K562 (cell line): ENCODE measurements at regions not wholly inside any gene's neighbourhood (a gene's known extent, or its start where the extent isn't known, plus 50 kb on each side); places are given as distances from the start of the nearest gene placed in this dataset.

Source experiments
- ATAC-seq: fragments of 200-7000 bp; cut with Tn5 transposase; 3 replicates; pipeline ENCODE4 v1.9.1; 2020; ENCODE audit warnings: moderate library complexity
- BruUV-seq: library from RNA; stranded (reverse); fragments of 400-500 nt; replicated peaks from 2 replicates; lab custom pipeline; 2021; lab: Mats Ljungman, UMichigan
- CTCF ChIA-PET: fragments of 300-600 bp; formaldehyde crosslinking; extraction: SDS; loops from one replicate; lab custom pipeline; 2021; ENCODE audit warnings: low intra/inter-chr PET ratio; lab: Yijun Ruan, JAX
- POLR2A ChIA-PET: fragments of 300-600, 350-650 bp; sonication (Branson Sonifier 250); formaldehyde crosslinking; extraction: SDS; loops from one replicate; lab custom pipeline; 2021; ENCODE audit warnings: antibody characterized with exemption, inconsistent platforms; lab: Yijun Ruan, JAX
- DNase-seq, 4 experiments: peaks; one replicate each; pipeline versions ENCODE4 v3.0.0 to v3.0.0-alpha.2; 2011 to 2018; ENCODE audit warnings: low spot score in 3 of 4, mixed read lengths in 3 of 4; ENCODE audit errors: extremely low read depth in 1 of 4
- FAIRE-seq: peaks from 2 replicates; lab custom pipeline; 2011; peaks lifted over from hg19 to GRCh38; lab: Jason Lieb, UNC
- H2AFZ ChIP-seq: 2 replicates; pipeline ENCODE4 v1.6.0; 2011; ENCODE audit warnings: low read depth, low read length, control low read depth, inconsistent platforms
- H3K27ac ChIP-seq: fragments of 200-600 bp; 3 replicates; pipeline ENCODE4 v1.8.0; 2011; ENCODE audit warnings: low read depth, mild to moderate bottlenecking, control low read depth, inconsistent platforms, low read length, moderate library complexity, mixed read lengths; ENCODE audit errors: extremely low read depth
- H3K27me3 ChIP-seq, 2 experiments: fragments of 300-600 bp in 1 of 2; 2 replicates in 1 of 2; 3 replicates in 1 of 2; pipeline versions ENCODE4 v1.6.0 to v1.8.0; 2011; ENCODE audit warnings: inconsistent platforms in 2 of 2, low read length in 2 of 2, mild to moderate bottlenecking in 1 of 2, mixed read lengths in 1 of 2, moderate library complexity in 1 of 2; ENCODE audit not compliant: control insufficient read depth in 2 of 2, insufficient read depth in 2 of 2
- H3K36me3 ChIP-seq: fragments of 300-600 bp; 3 replicates; pipeline ENCODE4 v1.8.0; 2011; ENCODE audit warnings: mild to moderate bottlenecking, low read length, inconsistent platforms; ENCODE audit not compliant: control insufficient read depth, insufficient read depth
- H3K4me1 ChIP-seq, 2 experiments: fragments of 200-600 bp in 1 of 2; replicated peaks in 1 of 2; 2 replicates in 1 of 2; 3 replicates in 1 of 2; pipeline versions ENCODE4 v1.5.1 to v1.8.0; 2011; ENCODE audit warnings: inconsistent platforms in 2 of 2, low read length in 2 of 2, mild to moderate bottlenecking in 1 of 2, mixed read lengths in 1 of 2, moderate library complexity in 1 of 2; ENCODE audit not compliant: control insufficient read depth in 2 of 2, insufficient read depth in 2 of 2
- H3K4me2 ChIP-seq: 2 replicates; pipeline ENCODE4 v1.6.1; 2011; ENCODE audit warnings: low read length, control low read depth, inconsistent platforms, mixed read lengths; ENCODE audit not compliant: insufficient read depth
- H3K4me3 ChIP-seq: fragments of 200-600 bp; sonication (generic), shearing (Covaris generic); 2 replicates; pipeline ENCODE4 v1.5.1; 2016; ENCODE audit warnings: control low read depth, inconsistent platforms
- H3K79me2 ChIP-seq: fragments of 200-600 bp; 3 replicates; pipeline ENCODE4 v1.8.0; 2011; ENCODE audit warnings: low read length, inconsistent platforms; ENCODE audit not compliant: control insufficient read depth, insufficient read depth
- H3K9ac ChIP-seq, 2 experiments: 2 replicates each; pipeline versions ENCODE4 v1.6.0 to v1.6.1; 2011; ENCODE audit warnings: low read depth in 2 of 2, low read length in 2 of 2, control low read depth in 1 of 2, inconsistent platforms in 1 of 2, mild to moderate bottlenecking in 1 of 2, mixed read lengths in 1 of 2; ENCODE audit not compliant: insufficient read depth in 1 of 2
- H3K9me1 ChIP-seq: one replicate; pipeline ENCODE4 v1.6.0; 2011; ENCODE audit warnings: inconsistent platforms, mild to moderate bottlenecking, low read length, moderate library complexity; ENCODE audit not compliant: control insufficient read depth, insufficient read depth
- H3K9me3 ChIP-seq: replicated peaks from 2 replicates; pipeline ENCODE4 v1.5.1; 2011; ENCODE audit warnings: low read depth, low read length, inconsistent platforms; ENCODE audit not compliant: control insufficient read depth, insufficient read depth
- H4K20me1 ChIP-seq: replicated peaks from 2 replicates; pipeline ENCODE4 v1.6.1; 2011; ENCODE audit warnings: low read length, inconsistent platforms, mixed read lengths; ENCODE audit not compliant: control insufficient read depth, insufficient read depth
- E2F6 ChIP-seq, 2 experiments: IDR thresholded peaks; 2 replicates each; pipeline ENCODE4 v1.6.1; 2011; ENCODE audit warnings: borderline replicate concordance in 1 of 2, control low read depth in 1 of 2, low read depth in 1 of 2, low read length in 1 of 2, mild to moderate bottlenecking in 1 of 2, mixed read lengths in 1 of 2, moderate library complexity in 1 of 2; ENCODE audit not compliant: insufficient read depth in 1 of 2, insufficient read length in 1 of 2, poor library complexity in 1 of 2, severe bottlenecking in 1 of 2; ENCODE audit errors: extremely low read depth in 1 of 2
- HNRNPL ChIP-seq: fragments of 200-400 bp; formaldehyde crosslinking; IDR thresholded peaks from 2 replicates; pipeline ENCODE4 v1.6.1; 2017; ENCODE audit warnings: low read depth, mild to moderate bottlenecking, low read length
- PYGO2 ChIP-seq: fragments of 450-650 bp; IDR thresholded peaks from 2 replicates; pipeline ENCODE4 v1.6.1; 2016; ENCODE audit warnings: mild to moderate bottlenecking, missing genetic modification characterization, moderate library complexity, missing compliant biosample characterization
- SIRT6 ChIP-seq: IDR thresholded peaks from one replicate; pipeline ENCODE4 v1.6.1; 2012; ENCODE audit warnings: low read depth, mild to moderate bottlenecking, control low read depth, inconsistent platforms, low read length, moderate library complexity
- WGBS: fragments of 100-300 bp; shearing (Covaris generic); methylation state at CpG from one replicate; pipeline ENCODE4 v1.1.6; 2016; ENCODE audit warnings: low coverage, mixed read lengths; ENCODE audit not compliant: insufficient coverage; ENCODE audit errors: missing lambda C conversion rate; 5-methylcytosine and 5-hydroxymethylcytosine counted together
- in situ Hi-C: fragments of 300-500 bp; cut with MboI; formaldehyde crosslinking; loops from 4 replicates; pipeline ENCODE4 v1.15.0; 2018; ENCODE audit warnings: inconsistent platforms, mixed read lengths
- intact Hi-C: fragments of 100-400 bp; cut with micrococcal nuclease; formaldehyde crosslinking; loops from 2 replicates; pipeline ENCODE4 v1.14.2; 2022

GRCh38 chr10:36117890-36118289 is 475.8 kb upstream of the FZD8 start:
- no peak for TF ChIP-seq SIRT6
- BruUV-seq = no TSS peak
- intact Hi-C loops (no loop called here), in situ Hi-C loops (no loop called here)
- Histone ChIP-seq H4K20me1 (no peaks in the 10 kb centered on the region), H3K4me1 (no peaks in the 10 kb centered on the region), H3K36me3 (no peaks in the 10 kb centered on the region), H3K4me2 (no peak overlapping the region), H3K9me3 (no peaks in the 10 kb centered on the region), H3K9me1 (no peaks in the 10 kb centered on the region), H3K27me3 (no peaks in the 10 kb centered on the region), H3K27ac (no peak overlapping the region), H3K9ac (no peak overlapping the region), H3K79me2 (no peaks in the 10 kb centered on the region), H2AFZ (no peak overlapping the region), H3K4me3 (no peak overlapping the region)
- DNase-seq (no peak), ATAC-seq (no peak), FAIRE-seq (no peak)
- 0% methylated on average over 4 of the region's 4 CpGs for WGBS
- POLR2A ChIA-PET = no interaction called here
- CTCF ChIA-PET = no interaction called here

- H3K9me1 ChIP-seq = no peaks in the 10 kb centered on the region
- WGBS = 2% methylated on average over 5 of the region's 5 CpGs
- CTCF ChIA-PET = no interaction called here
- DNase-seq = no peak
- no peaks in the 10 kb centered on the region for H3K4me1 ChIP-seq
- FAIRE-seq = no peak
- BruUV-seq = no TSS peak
- no peaks in the 10 kb centered on the region for H4K20me1 ChIP-seq
- no peaks in the 10 kb centered on the region for H3K79me2 ChIP-seq
- no peak overlapping the region for H3K4me2 ChIP-seq
- H3K27ac ChIP-seq = no peak overlapping the region
- H3K36me3 ChIP-seq = no peaks in the 10 kb centered on the region
- TF ChIP-seq E2F6 (IDR thresholded peaks at IDR 0.05; ENCODE audit: borderline replicate concordance in 1 of 2, extremely low read depth in 1 of 2, insufficient read depth in 1 of 2, insufficient read length in 1 of 2, low read depth in 1 of 2, low read length in 1 of 2, poor library complexity in 1 of 2, severe bottlenecking in 1 of 2) = no peak
- TF ChIP-seq PYGO2 (tag) = no peak
- no peak for TF ChIP-seq HNRNPL
- H3K9me3 ChIP-seq = no peaks in the 10 kb centered on the region
- in situ Hi-C loops (no loop called here), intact Hi-C loops (no loop called here)
- ATAC-seq = no peak
- H3K4me3 ChIP-seq = no peak overlapping the region
- POLR2A ChIA-PET = no interaction called here
- no peak overlapping the region for H3K9ac ChIP-seq
- no peaks in the 10 kb centered on the region for H3K27me3 ChIP-seq
- no peak overlapping the region for H2AFZ ChIP-seq
These were observed 475.1 kb upstream of the FZD8 start for GRCh38 chr10:36117231-36117630.
